8988T (cell line): ENCODE measurements at regions not wholly inside any gene's neighbourhood (a gene's known extent, or its start where the extent isn't known, plus 50 kb on each side); places are given as distances from the start of the nearest gene placed in this dataset.
"Not testable (repeated sequence)": the region's sequence is repeated elsewhere in the genome, so short reads cannot be mapped to it uniquely, and the experiment has no call there.

Experiments used
- DNase-seq: peaks from one replicate; pipeline ENCODE4 v3.0.0; 2011

GRCh38 chr18:41690332-41691127, 264.5 kb upstream of the PIK3C3 start:
- DNase-seq = no peak

- no peak for DNase-seq
These were observed 267.9 kb upstream of the PIK3C3 start for GRCh38 chr18:41687138-41687537.

- no peak for DNase-seq
These were observed 273.7 kb upstream of the PIK3C3 start for GRCh38 chr18:41681138-41681880.

- DNase-seq = no peak
These were observed 280.5 kb upstream of the PIK3C3 start for GRCh38 chr18:41674506-41674905.

- DNase-seq = no peak
These were observed 288.8 kb upstream of the PIK3C3 start for GRCh38 chr18:41666231-41666630.

GRCh38 chr18:41665210-41665609, 289.8 kb upstream of the PIK3C3 start:
- no peak for DNase-seq

- no peak for DNase-seq
These were observed 294.4 kb upstream of the PIK3C3 start for GRCh38 chr18:41660654-41661053.

- DNase-seq = no peak
These were observed 295.4 kb upstream of the PIK3C3 start for GRCh38 chr18:41659438-41660130.

- no peak for DNase-seq
These were observed 297.8 kb upstream of the PIK3C3 start for GRCh38 chr18:41657189-41657588.

GRCh38 chr18:41655074-41655473, 300.0 kb upstream of the PIK3C3 start:
- DNase-seq = no peak

- no peak for DNase-seq
These were observed 307.1 kb upstream of the PIK3C3 start for GRCh38 chr18:41647914-41648313.

- no peak for DNase-seq
These were observed 308.0 kb upstream of the PIK3C3 start for GRCh38 chr18:41646915-41647620.

GRCh38 chr18:41645589-41646360, 309.3 kb upstream of the PIK3C3 start:
- DNase-seq = no peak

GRCh38 chr18:41644466-41644865, 310.6 kb upstream of the PIK3C3 start:
- DNase-seq = no peak

GRCh38 chr18:41643427-41643826, 311.6 kb upstream of the PIK3C3 start:
- no peak for DNase-seq

- no peak for DNase-seq
These were observed 312.3 kb upstream of the PIK3C3 start for GRCh38 chr18:41642756-41643155.

GRCh38 chr18:41639218-41639617, 315.8 kb upstream of the PIK3C3 start:
- no peak for DNase-seq

- DNase-seq = not testable (repeated sequence)
These were observed 323.2 kb upstream of the PIK3C3 start for GRCh38 chr18:41631723-41632285.

- DNase-seq = no peak
These were observed 324.7 kb upstream of the PIK3C3 start for GRCh38 chr18:41630232-41630886.

- no peak for DNase-seq
These were observed 330.6 kb upstream of the PIK3C3 start for GRCh38 chr18:41624460-41624859.

- DNase-seq = no peak
These were observed 333.9 kb upstream of the PIK3C3 start for GRCh38 chr18:41621177-41621576.
